ENCODE measurements at regions not wholly inside any gene's neighbourhood (a gene's known extent, or its start where the extent isn't known, plus 50 kb on each side); places are given as distances from the start of the nearest gene placed in this dataset.
A peak's percentile ranks its signal among the peaks of the same experiment; 100 is the strongest.

DNA sequence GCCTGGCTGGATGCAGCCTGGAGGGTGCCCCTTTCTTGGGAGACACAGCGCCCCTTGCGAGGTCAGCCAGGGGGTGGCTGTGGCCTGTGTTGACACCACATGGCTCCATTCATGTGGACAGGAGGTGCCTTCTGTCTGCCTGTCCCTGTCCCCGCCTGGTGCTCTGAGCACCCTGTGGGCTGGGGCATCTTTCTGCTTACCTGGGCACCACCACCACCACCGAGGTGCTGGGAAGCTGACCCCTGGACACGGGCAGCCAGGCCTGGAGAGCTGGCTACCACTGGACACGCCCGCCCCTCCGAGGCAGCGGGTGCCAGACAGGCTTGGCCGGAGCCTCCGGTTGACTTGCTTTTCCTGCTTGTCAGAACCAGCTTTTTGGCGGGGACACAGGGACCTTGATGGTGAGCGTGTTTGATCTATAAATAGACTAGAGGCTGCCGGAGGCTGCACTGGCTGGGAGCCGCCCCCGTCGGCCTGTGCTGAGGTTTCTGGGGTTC is 121.3 kb upstream of the GSE1 start:
- WGBS, 2 donors, result 4 to 7% methylated on average over 14 to 17 of the region's 17 CpGs
- intact Hi-C loops (cut with DNase I), result no loop called here
- Histone ChIP-seq H3K4me1 (peaks cover 12 to 22% (median 22%) of the 10 kb centered on the region in 3 donors), H3K27ac (peak overlapping the region; percentile 57 to 88 (median 61)), H3K36me3 (no peaks in the 10 kb centered on the region), H3K9me3 (no peaks in the 10 kb centered on the region), H3K27me3 (no peaks in the 10 kb centered on the region), H3K4me3 (no peak overlapping the region)
- TF ChIP-seq, protein P1, sequence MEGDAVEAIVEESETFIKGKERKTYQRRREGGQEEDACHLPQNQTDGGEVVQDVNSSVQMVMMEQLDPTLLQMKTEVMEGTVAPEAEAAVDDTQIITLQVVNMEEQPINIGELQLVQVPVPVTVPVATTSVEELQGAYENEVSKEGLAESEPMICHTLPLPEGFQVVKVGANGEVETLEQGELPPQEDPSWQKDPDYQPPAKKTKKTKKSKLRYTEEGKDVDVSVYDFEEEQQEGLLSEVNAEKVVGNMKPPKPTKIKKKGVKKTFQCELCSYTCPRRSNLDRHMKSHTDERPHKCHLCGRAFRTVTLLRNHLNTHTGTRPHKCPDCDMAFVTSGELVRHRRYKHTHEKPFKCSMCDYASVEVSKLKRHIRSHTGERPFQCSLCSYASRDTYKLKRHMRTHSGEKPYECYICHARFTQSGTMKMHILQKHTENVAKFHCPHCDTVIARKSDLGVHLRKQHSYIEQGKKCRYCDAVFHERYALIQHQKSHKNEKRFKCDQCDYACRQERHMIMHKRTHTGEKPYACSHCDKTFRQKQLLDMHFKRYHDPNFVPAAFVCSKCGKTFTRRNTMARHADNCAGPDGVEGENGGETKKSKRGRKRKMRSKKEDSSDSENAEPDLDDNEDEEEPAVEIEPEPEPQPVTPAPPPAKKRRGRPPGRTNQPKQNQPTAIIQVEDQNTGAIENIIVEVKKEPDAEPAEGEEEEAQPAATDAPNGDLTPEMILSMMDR (IDR thresholded peaks at IDR 0.05), result no peak
- no peak for FAIRE-seq
- peak; percentile 85 to 95 (median 92) for DNase-seq
- ATAC-seq, result peak; percentile 91 to 94 (median 92)

- Histone ChIP-seq H3K9me3 (no peaks in the 10 kb centered on the region), H3K27me3 (no peaks in the 10 kb centered on the region), H3K36me3 (no peaks in the 10 kb centered on the region), H3K4me3 (no peak overlapping the region), H3K27ac (peak overlapping the region; percentile 57 to 88 (median 61)), H3K4me1 (peaks cover 12 to 22% (median 22%) of the 10 kb centered on the region in 3 donors)
- no peak for DNase-seq
- intact Hi-C loops (cut with DNase I), result no loop called here
- TF ChIP-seq, protein P1 (IDR thresholded peaks at IDR 0.05), result no peak
- peak; percentile 3 to 30 (median 24) for ATAC-seq
- WGBS, 2 donors, result 18 to 19% methylated on average over 12 of the region's 12 CpGs
- FAIRE-seq, result no peak
Measured at GRCh38 chr16:85492295-85492864, 120.7 kb upstream of the GSE1 start.

DNA sequence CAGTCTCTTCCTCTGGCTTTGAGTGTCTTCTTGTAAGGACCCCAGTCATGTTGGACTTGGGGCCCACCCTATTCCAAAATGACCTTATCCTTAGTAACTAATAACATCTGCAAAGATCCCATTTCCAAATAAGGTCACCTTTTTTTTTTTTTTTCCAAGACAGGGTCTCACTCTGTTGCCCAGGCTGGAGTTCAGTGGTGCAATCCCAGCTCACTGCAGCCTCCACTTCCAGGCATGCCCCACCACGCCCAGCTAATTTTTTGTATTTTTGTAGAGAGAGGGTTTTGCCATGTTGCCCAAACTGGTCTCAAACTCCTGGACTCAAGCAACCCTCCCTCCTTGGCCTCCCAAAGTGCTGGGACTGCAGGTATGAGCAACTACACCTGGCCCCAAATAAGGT is 118.8 kb upstream of the GSE1 start:
- Histone ChIP-seq H3K36me3 (no peaks in the 10 kb centered on the region), H3K9me3 (no peaks in the 10 kb centered on the region), H3K27me3 (no peaks in the 10 kb centered on the region), H3K27ac (no peak overlapping the region), H3K4me1 (peaks cover 12 to 22% (median 22%) of the 10 kb centered on the region in 3 donors), H3K4me3 (no peak overlapping the region)
- TF ChIP-seq, protein P1 (IDR thresholded peaks at IDR 0.05), result no peak
- WGBS, 2 donors, result 87 to 89% methylated on average over 1 of the region's 1 CpG
- DNase-seq (no peak), ATAC-seq (no peak), FAIRE-seq (no peak)
- intact Hi-C loops (cut with DNase I), result no loop called here

GRCh38 chr16:85495259-85495658 is 117.9 kb upstream of the GSE1 start:
- TF ChIP-seq, protein P1 (IDR thresholded peaks at IDR 0.05), result no peak
- Histone ChIP-seq H3K4me1 (peaks cover 12 to 22% (median 22%) of the 10 kb centered on the region in 3 donors), H3K36me3 (no peaks in the 10 kb centered on the region), H3K27me3 (no peaks in the 10 kb centered on the region), H3K27ac (no peak overlapping the region), H3K4me3 (no peak overlapping the region), H3K9me3 (no peaks in the 10 kb centered on the region)
- ATAC-seq, result no peak
- intact Hi-C loops (cut with DNase I), result no loop called here
- no peak for DNase-seq
- WGBS, 2 donors, result 97 to 98% methylated on average over 11 of the region's 11 CpGs
- FAIRE-seq, result no peak

GRCh38 chr16:85495823-85496538 is 117.1 kb upstream of the GSE1 start:
- DNase-seq, result no peak
- Histone ChIP-seq H3K4me1 (peaks cover 11 to 20% (median 18%) of the 10 kb centered on the region in 3 donors), H3K9me3 (no peaks in the 10 kb centered on the region), H3K36me3 (no peaks in the 10 kb centered on the region), H3K27ac (no peak overlapping the region), H3K4me3 (no peak overlapping the region), H3K27me3 (no peaks in the 10 kb centered on the region)
- intact Hi-C loops (cut with DNase I), result no loop called here
- no peak for FAIRE-seq
- TF ChIP-seq, protein P1 (IDR thresholded peaks at IDR 0.05), result no peak
- 91 to 94% methylated on average over 40 of the region's 40 CpGs for WGBS, 2 donors
- no peak for ATAC-seq

Data from pancreas (tissue), 10 donors.